GM20000 (cell line): ENCODE measurements at regions not wholly inside any gene's neighbourhood (a gene's known extent, or its start where the extent isn't known, plus 50 kb on each side); places are given as distances from the start of the nearest gene placed in this dataset.
A peak's percentile ranks its signal among the peaks of the same experiment; 100 is the strongest.

Experiments
- DNase-seq: peaks from one replicate; pipeline ENCODE4 v3.0.0; 2012; ENCODE audit warnings: low spot score
- TF ChIP-seq, protein P1 (sequence below): IDR thresholded peaks from 2 replicates; pipeline ENCODE4 v1.5.1; 2012; ENCODE audit warnings: mild to moderate bottlenecking, control low read depth; ENCODE audit errors: extremely low read depth, missing control alignments

GRCh38 chr20:7275645-7276237 lies 508.3 kb downstream of the BMP2 start:
- no peak for DNase-seq
- TF ChIP-seq, protein P1, sequence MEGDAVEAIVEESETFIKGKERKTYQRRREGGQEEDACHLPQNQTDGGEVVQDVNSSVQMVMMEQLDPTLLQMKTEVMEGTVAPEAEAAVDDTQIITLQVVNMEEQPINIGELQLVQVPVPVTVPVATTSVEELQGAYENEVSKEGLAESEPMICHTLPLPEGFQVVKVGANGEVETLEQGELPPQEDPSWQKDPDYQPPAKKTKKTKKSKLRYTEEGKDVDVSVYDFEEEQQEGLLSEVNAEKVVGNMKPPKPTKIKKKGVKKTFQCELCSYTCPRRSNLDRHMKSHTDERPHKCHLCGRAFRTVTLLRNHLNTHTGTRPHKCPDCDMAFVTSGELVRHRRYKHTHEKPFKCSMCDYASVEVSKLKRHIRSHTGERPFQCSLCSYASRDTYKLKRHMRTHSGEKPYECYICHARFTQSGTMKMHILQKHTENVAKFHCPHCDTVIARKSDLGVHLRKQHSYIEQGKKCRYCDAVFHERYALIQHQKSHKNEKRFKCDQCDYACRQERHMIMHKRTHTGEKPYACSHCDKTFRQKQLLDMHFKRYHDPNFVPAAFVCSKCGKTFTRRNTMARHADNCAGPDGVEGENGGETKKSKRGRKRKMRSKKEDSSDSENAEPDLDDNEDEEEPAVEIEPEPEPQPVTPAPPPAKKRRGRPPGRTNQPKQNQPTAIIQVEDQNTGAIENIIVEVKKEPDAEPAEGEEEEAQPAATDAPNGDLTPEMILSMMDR = no peak

DNA sequence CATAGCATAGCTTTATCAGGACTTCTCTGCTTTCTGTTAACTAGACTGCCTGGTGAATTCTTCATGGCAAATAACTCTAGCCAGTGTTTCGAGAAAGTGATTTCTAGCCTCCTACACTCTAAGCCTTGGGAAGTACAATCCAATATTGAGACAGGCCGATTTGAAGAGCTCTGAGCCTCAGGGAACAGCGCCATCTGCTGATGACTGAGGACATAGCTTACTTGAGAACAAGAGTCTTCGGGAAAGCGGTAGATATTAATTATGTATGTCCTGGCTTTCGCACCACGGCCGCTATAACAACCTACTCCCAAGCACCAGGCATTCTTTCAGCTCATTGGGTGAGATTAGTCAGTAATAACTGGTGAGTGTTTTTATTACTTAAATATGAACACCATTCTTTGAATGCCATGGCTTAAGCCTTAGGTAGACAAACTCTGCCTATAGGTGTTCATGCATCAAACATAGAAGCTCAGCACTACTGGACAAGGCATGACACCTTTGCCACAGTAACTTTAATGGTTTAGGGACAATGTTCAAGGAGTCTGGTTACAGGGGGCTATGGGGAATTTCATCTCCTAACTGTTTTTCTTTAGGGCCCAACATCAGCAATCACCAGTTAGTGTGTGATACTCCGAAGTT lies 518.6 kb downstream of the BMP2 start:
- DNase-seq = peak; percentile 24

GRCh38 chr20:7291323-7291943 lies 523.9 kb downstream of the BMP2 start:
- no peak for DNase-seq
- TF ChIP-seq, protein P1 = no peak

More for the DNA sequence above, 518.6 kb downstream of the BMP2 start:
- TF ChIP-seq, protein P1 = peak; percentile 66

- no peak for DNase-seq
- TF ChIP-seq, protein P1 = no peak
These were observed 524.5 kb downstream of the BMP2 start for GRCh38 chr20:7291946-7292345.

GRCh38 chr20:7294816-7295360 lies 527.4 kb downstream of the BMP2 start:
- no peak for DNase-seq
- TF ChIP-seq, protein P1 = no peak

- no peak for DNase-seq
- TF ChIP-seq, protein P1 = no peak
These were observed 534.3 kb downstream of the BMP2 start for GRCh38 chr20:7301807-7302206.

DNA sequence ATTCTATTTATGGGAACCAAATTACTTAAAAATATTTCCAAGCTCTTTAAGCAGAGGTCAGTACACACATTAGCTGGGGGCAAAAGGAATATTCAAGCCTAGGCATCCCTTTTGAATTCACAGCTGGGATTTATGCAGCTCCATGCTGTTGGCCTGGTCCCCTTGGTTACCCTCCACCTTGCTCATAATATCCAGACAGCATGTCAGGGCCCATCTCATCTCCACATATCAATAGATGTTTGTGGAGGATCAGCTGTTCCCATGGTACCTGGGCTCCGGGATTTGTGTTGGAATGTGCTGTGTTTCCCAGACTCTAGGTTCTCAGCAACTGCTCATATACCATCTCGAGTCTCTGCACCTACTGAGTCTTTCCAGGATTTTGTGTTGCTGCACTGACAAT lies 534.8 kb downstream of the BMP2 start:
- TF ChIP-seq, protein P1 = no peak
- DNase-seq = no peak
